Iris pigment epithelial cell (primary cell): ENCODE measurements at regions not wholly inside any gene's neighbourhood (a gene's known extent, or its start where the extent isn't known, plus 50 kb on each side); places are given as distances from the start of the nearest gene placed in this dataset.
"Not testable (repeated sequence)": the region's sequence is repeated elsewhere in the genome, so short reads cannot be mapped to it uniquely, and the experiment has no call there.

Experiments used
- DNase-seq: peaks from one replicate; pipeline ENCODE4 v3.0.0-alpha.2; 2011; ENCODE audit warnings: low read depth

DNA sequence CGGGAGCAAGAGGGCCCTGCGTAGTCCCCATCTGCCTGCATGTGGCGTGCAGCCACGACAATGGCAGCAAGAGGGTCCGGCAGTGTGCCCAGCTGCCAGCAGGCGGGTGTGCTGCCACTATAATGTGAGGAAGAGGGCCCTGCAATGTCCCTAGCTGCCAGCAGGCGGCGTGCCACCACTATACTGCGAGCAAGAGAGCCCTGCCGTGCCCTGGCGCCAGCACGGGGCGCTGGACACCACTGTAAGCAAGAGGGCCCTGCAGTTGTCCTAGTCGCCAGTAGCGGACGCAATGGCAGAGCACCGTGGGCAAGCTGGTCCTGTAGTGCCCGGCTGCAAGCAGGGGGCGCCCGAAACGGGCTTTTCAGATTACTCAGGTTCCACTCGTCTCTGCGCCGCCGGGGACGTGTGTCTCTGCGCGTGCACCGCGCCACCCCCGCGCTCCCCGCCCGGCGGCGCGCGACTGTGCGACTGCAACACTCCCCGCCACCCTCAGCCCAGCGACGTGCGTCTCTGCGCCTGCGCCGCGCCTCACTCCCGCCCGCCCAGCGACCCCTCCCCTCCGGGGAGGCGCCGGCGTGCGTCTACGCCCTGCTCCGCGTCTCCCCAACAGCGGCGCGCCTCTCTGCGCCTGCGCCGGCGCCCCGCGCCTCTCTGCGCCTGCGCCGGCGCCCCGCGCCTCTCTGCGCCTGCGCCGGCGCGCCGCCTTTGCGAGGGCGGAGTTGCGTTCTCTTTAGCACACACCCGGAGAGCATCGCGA is 159.4 kb upstream of the FRG2B start:
- not testable (repeated sequence) for DNase-seq

DNA sequence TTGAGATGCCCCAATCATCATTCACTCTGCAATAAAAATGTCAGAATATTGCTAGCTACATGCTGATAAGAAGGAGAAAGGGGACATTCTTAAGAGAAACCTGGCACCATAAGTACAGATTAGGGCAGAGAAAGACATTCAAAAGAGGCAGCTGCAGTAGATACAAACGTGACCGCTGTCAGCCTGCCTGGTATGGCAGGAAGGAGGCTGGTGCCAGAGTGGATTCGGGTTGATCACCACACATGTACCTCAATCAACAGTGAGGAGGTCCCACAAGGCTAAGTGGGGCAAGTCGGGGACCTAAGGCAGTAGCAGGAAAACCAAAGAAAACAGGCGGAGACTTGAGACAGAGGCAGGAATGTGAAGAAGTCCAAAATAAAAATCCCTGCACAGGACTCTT is 158.6 kb upstream of the FRG2B start:
- DNase-seq = not testable (repeated sequence)

DNA sequence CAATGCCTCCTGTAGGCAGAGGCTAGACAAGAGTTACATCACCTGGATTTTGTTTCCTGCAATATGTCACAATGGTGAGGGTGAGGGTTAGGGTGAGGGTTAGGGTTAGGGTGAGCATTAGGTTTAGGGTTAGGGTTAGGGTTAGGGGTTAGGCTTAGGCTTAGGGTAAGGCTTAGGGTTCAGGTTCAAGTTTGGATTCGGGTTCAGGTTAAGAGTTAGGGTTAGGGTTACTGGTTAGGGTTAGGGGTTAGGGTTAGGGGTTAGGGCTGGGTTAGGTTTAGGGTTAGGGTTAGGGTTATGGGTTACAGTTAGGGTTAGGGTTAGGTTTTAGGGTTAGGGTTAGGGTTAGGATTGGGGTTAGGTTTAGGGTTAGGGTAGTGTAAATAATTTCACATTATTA is 138.7 kb upstream of the FRG2B start:
- not testable (repeated sequence) for DNase-seq

DNA sequence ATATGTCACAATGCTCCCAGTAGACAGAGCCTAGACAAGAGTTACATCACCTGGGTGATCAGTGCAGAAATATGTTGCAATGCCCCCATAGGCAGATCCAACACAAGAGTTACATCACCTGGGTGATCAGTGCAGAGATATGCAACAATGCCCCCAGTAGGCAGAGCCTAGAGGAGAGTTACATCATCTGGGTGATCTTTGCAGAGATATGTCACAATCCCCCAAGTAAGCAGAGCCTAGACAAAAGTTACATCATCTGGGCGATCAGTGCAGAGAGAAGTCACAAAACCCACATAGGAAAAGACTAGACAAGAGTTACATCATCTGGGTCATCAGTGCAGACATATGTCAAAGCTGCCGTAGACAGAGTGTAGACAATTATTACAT is 138.2 kb upstream of the FRG2B start:
- DNase-seq = not testable (repeated sequence)

DNA sequence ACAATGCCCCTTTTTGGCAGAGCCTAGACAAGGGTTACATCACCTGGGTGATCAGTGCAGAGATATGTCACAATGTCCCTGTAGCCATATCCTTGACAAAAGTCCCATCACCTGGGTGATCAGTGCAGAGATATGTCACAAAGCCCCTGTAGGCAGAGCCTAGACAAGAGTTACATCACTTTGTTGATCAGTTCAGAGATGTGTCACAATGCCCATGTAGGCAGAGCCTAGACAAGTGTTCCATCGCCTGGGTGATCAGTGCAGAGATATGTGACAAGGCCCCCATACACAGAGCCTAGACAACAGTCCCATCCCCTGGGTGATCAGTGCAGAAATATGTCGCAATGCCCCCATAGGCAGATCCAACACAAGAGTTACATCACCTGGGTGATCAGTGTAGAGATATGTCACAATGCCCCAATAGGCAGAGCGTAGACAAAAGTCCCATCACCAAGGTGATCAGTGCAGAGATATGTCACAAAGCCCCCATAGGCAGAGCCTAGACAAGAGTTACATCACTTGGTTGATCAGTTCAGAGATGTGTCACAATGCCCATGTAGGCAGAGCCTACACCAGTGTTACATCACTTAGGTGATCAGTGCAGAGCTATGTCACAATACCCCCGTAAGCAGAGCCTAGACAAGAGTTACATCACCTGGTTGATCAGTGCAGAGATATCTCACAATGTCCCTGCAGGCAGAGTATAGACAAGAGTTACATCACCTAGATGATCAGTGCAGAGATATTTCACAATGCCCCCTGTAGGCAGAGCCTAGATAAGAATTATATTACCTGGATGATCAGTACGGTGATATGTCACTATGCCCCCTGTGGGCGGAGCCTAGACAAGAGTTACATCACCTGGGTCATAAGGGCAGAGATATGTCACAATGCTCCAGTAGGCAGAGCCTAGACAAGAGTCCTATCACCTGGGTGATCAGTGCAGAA is 137.6 kb upstream of the FRG2B start:
- DNase-seq = peak; percentile 2

DNA sequence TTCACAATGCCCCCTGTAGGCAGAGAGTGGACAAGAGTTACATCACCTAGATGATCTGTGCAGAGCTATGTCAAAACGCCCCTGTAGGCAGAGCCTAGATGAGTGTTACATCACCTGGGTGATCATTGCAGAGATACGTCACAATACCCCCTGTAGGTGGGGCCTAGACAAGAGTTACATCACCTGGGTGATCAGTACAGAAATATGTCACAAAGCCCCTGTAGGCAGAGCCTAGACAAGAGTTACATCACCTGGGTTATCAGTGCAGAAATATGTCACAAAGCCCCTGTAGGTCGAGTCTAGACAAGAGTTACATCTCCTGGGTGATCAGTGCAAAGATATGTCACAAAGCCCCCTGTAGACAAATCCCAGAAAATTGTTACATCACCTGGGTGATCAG is 136.6 kb upstream of the FRG2B start:
- not testable (repeated sequence) for DNase-seq

DNA sequence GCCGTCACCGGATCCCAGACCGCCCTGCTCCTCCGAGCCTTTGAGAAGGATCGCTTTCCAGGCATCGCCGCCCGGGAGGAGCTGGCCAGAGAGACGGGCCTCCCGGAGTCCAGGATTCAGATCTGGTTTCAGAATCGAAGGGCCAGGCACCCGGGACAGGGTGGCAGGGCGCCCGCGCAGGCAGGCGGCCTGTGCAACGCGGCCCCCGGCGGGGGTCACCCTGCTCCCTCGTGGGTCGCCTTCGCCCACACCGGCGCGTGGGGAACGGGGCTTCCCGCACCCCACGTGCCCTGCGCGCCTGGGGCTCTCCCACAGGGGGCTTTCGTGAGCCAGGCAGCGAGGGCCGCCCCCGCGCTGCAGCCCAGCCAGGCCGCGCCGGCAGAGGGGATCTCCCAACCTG is 127.0 kb upstream of the FRG2B start:
- DNase-seq = not testable (repeated sequence)
